Mucosa of descending colon (tissue), 3 donors: ENCODE measurements at regions not wholly inside any gene's neighbourhood (a gene's known extent, or its start where the extent isn't known, plus 50 kb on each side); places are given as distances from the start of the nearest gene placed in this dataset.

Source experiments
- ATAC-seq: fragments of 200-7000 bp; cut with Tn5 transposase; one replicate; pipeline ENCODE4 v1.9.1; 2020; ENCODE audit warnings: mild to moderate bottlenecking, moderate library complexity
- DNase-seq, 3 donors: peaks; one replicate each; pipeline ENCODE4 v3.0.0-alpha.2; 2020
- H3K36me3 ChIP-seq: fragments of 200-600 bp; one replicate; pipeline ENCODE4 v1.8.0; 2021; ENCODE audit warnings: low read depth, mild to moderate bottlenecking
- H3K4me1 ChIP-seq: fragments of 200-600 bp; one replicate; pipeline ENCODE4 v1.8.0; 2021; ENCODE audit warnings: low read depth, mild to moderate bottlenecking
- H3K4me3 ChIP-seq: fragments of 200-600 bp; one replicate; pipeline ENCODE4 v1.8.0; 2021; ENCODE audit warnings: mild to moderate bottlenecking
- H3K9me3 ChIP-seq: fragments of 200-600 bp; one replicate; pipeline ENCODE4 v1.8.0; 2021; ENCODE audit warnings: mild to moderate bottlenecking
- intact Hi-C, 2 donors: fragments of 100-400 bp; cut with DNase I in 1 of 2; cut with micrococcal nuclease in 1 of 2; formaldehyde crosslinking; loops; one replicate each; pipeline versions ENCODE4 v1.11.0 to v1.11.1; 2022; cut with DNase I, micrococcal nuclease
- TF ChIP-seq, protein P1 (sequence below): fragments of 200-600 bp; IDR thresholded peaks from one replicate; pipeline ENCODE4 v1.8.0; 2022; ENCODE audit warnings: antibody characterized with exemption, mild to moderate bottlenecking
- donor health status: DM: no; HTN: no; CAD: no; lungs with moderate emphysema.
- donor health status: DM: no; HTN: no; CAD: no.
- donor health status: DM: no; HTN: yes; CAD: no.

DNA sequence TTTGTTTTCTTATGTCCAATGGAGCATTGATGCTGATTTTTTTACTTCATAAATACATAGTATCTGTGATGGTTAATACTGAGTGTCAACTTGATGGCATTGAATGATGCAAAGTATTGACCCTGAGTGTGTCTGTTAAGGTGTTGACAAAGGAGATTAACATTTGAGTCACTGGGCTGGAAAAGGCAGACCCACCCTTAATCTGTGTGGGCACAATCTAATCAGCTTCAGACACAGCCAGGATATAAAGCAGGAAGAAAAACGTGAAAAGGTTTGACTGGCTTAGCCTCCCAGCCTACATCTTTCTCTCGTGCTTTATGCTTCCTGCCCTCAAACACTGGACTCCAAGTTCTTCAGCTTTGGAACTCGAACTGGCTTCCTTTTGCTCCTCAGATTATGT lies 230.6 kb upstream of the SPRY1 start:
- DNase-seq = no peak
- no peak for ATAC-seq
- TF ChIP-seq, protein P1, sequence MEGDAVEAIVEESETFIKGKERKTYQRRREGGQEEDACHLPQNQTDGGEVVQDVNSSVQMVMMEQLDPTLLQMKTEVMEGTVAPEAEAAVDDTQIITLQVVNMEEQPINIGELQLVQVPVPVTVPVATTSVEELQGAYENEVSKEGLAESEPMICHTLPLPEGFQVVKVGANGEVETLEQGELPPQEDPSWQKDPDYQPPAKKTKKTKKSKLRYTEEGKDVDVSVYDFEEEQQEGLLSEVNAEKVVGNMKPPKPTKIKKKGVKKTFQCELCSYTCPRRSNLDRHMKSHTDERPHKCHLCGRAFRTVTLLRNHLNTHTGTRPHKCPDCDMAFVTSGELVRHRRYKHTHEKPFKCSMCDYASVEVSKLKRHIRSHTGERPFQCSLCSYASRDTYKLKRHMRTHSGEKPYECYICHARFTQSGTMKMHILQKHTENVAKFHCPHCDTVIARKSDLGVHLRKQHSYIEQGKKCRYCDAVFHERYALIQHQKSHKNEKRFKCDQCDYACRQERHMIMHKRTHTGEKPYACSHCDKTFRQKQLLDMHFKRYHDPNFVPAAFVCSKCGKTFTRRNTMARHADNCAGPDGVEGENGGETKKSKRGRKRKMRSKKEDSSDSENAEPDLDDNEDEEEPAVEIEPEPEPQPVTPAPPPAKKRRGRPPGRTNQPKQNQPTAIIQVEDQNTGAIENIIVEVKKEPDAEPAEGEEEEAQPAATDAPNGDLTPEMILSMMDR = no peak
- intact Hi-C loops = no loop called here
- H3K4me3 ChIP-seq = no peak overlapping the region
- H3K36me3 ChIP-seq = no peaks in the 10 kb centered on the region
- no peaks in the 10 kb centered on the region for H3K9me3 ChIP-seq
- no peaks in the 10 kb centered on the region for H3K4me1 ChIP-seq

DNA sequence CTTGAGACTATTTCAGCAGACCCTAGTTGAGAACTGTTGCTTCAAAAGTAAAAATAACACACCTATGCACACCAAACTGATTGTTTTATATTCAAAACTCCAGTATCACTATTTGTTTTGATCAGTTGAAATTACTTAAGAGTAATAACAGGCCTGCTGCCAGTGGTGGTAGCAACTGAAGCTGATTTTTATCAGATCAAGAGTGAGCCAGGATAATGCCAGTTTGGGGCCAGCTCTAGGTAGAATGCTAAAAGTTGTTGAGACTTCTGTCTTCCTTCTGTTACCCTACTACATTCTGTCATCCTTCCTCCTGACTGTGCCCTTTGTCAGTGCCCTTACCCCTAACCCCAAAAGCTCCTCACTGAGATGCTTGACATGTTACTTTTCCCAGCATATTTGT lies 228.7 kb upstream of the SPRY1 start:
- TF ChIP-seq, protein P1 = no peak
- no peaks in the 10 kb centered on the region for H3K36me3 ChIP-seq
- intact Hi-C loops = no loop called here
- H3K4me1 ChIP-seq = no peaks in the 10 kb centered on the region
- no peaks in the 10 kb centered on the region for H3K9me3 ChIP-seq
- ATAC-seq (no peak), DNase-seq (no peak)
- H3K4me3 ChIP-seq = no peak overlapping the region

DNA sequence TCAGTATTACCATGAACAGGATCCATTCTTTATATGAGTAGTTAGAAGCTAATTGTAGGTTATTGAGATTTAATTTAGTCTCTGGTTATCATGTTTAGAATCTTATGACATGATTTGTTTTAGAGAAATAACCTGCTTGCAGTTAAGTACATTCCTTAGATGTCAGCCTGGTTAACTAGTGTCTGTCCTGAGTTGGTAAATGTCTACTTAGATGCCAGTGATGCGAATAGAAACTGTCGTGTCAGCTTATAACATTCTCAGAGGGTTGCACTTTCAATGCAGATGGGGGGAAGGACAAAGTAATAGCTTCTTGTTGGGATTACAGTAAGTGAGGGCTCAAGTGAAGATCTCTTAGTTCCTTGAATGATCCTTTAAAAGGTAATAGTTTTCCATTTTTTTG lies 227.8 kb upstream of the SPRY1 start:
- H3K4me3 ChIP-seq = no peak overlapping the region
- H3K4me1 ChIP-seq = no peaks in the 10 kb centered on the region
- intact Hi-C loops = no loop called here
- H3K9me3 ChIP-seq = no peaks in the 10 kb centered on the region
- ATAC-seq = no peak
- no peaks in the 10 kb centered on the region for H3K36me3 ChIP-seq
- DNase-seq = no peak
- TF ChIP-seq, protein P1 = no peak

DNA sequence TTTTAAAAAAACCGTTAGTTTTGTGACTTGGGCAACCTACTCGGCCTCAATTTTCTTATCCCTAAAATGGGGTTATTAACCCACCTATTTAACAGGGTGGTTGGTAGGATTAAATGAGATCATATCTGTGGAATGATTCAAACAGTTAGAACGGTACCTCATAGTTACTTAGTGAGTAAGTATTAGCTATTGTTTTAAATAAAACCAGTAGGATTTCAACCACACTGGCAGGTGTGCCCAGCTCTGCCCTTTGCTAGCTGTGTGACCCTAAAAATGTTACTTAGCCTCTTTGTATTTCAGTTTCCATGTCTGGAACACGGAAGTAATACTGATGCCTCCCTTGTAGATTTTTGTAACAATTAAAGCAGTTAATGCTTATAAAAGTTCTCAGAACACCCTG lies 225.8 kb upstream of the SPRY1 start:
- Histone ChIP-seq H3K9me3 (no peaks in the 10 kb centered on the region), H3K4me1 (no peaks in the 10 kb centered on the region), H3K36me3 (no peaks in the 10 kb centered on the region), H3K4me3 (no peak overlapping the region)
- ATAC-seq (no peak), DNase-seq (no peak)
- intact Hi-C loops = no loop called here
- TF ChIP-seq, protein P1 = no peak

DNA sequence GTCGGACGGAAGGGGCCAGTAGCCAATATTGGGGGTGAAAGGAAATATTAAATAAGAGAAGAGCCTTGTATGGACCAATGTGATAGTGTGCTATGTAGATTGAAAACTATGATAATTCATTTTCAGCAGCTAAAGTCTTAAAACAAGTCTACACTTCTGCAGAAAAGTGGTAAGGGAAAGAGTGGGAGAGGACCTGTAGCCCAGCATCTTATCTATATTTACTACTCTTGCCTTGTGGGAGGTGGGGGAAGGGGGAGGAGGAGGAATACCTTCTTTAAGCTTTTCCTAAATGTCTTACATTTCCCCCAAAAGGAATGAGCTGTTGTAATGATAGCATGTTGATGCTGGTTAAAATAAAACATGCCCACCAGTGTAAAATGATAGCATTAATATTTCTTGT lies 220.0 kb upstream of the SPRY1 start:
- TF ChIP-seq, protein P1 = no peak
- no peaks in the 10 kb centered on the region for H3K36me3 ChIP-seq
- no peaks in the 10 kb centered on the region for H3K9me3 ChIP-seq
- DNase-seq = no peak
- ATAC-seq = no peak
- no peaks in the 10 kb centered on the region for H3K4me1 ChIP-seq
- no peak overlapping the region for H3K4me3 ChIP-seq
- intact Hi-C loops = no loop called here

DNA sequence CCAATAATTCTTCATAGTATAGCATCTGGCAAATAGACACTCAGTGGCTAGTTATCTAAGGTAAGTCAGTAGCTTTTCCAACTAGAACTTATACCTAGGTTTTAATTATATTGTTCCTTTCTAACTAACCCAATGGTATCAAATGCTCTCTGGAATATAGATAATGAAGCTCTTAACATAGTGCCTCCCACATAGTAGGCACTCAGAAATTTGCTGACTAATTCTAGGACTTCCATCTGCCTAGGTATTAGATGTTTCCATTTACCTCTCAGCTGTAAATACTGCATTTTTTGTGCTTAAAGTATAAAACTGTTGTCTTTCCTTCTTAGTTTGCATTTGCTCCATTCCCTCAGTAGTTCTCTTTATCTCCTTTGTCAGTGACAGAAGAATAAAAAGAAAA lies 214.3 kb upstream of the SPRY1 start:
- intact Hi-C loops = no loop called here
- ATAC-seq = no peak

More for the DNA sequence above, 214.3 kb upstream of the SPRY1 start:
- DNase-seq = no peak
- Histone ChIP-seq H3K4me3 (no peak overlapping the region), H3K9me3 (no peaks in the 10 kb centered on the region), H3K4me1 (no peaks in the 10 kb centered on the region), H3K36me3 (no peaks in the 10 kb centered on the region)
- TF ChIP-seq, protein P1 = no peak
